Fibroblast of the aortic adventitia (primary cell): ENCODE measurements at regions not wholly inside any gene's neighbourhood (a gene's known extent, or its start where the extent isn't known, plus 50 kb on each side); places are given as distances from the start of the nearest gene placed in this dataset.
A peak's percentile ranks its signal among the peaks of the same experiment; 100 is the strongest.

Experiments
- DNase-seq: peaks from one replicate; pipeline ENCODE4 v3.0.0-alpha.2; 2010; ENCODE audit warnings: low read depth
- H3K4me3 ChIP-seq: 2 replicates; pipeline ENCODE4 v1.5.1; 2011; ENCODE audit warnings: low read depth, mild to moderate bottlenecking, control low read depth, low read length, moderate library complexity
- CTCF ChIP-seq: IDR thresholded peaks from 2 replicates; pipeline ENCODE4 v1.5.1; 2011; ENCODE audit warnings: mild to moderate bottlenecking, low read length, control low read depth, inconsistent platforms; ENCODE audit not compliant: insufficient read depth

DNA sequence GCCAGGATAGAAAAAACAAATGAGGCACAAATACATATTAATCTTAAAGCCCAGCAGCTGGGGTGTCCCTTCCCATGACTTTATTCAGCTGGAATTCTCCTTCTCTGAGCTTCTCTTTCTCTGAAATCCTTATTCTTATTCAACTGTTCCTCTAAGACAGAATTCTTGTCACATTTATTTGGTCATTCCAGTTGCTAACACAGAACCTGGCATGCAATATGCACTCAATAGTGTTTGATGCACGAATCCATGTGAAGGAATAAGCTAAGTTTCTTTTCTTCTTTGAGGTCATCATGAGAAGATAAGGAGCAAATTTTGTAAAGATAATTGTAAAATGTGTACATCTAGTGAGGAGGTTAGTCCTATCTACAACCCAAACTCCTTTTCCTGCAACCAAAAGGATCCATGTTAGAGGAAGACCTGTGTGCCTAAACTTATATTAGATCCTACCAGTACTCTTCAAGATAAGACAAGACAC lies 154.2 kb upstream of the KCNMB2 start:
- no peak overlapping the region for H3K4me3 ChIP-seq
- TF ChIP-seq CTCF: no peak
- peak; percentile 83 for DNase-seq

- no peak for TF ChIP-seq CTCF
- DNase-seq: peak; percentile 99
- no peak overlapping the region for H3K4me3 ChIP-seq
Measured at GRCh38 chr3:178382449-178383061, 153.7 kb upstream of the KCNMB2 start.

DNA sequence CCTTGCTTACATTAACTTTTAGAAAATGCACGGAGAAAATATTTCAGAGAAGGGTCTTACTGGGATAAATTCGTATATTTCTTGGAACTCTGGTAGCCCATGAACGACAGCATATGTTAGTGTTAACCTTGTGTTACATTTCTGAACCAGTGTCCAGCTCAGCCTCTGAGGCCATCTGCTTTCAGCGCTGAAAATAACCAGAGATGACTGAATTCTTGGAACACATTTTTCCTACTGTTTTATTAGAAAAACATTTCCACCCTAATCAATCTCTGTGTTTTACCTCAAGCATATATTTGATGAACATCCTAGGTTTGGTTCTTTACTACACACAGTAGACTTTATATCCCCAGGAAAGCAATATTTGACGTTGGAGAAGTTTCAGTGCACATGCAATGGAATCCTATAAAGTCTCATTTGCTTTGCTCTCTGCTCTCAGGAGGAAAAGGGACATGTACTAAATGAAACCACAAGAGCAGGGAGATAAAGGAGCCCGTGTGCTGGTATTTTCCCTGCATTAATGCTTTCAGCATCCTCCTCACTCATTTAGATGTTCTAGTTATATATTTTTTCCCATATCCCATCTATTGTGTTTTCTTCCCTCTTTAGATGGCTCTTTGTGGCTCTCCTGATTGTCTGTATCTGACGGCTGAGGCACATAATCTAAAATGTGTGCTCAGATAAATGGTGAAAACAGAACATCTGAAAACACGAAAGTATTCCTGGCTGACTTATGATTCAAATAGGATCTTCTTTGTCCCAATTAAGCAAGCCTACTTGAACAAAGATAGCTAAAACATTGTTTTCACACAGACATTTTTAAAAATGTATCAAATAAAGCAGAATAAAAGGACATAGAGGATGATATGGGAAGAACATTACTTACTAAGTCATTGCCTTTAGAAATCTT lies 151.7 kb upstream of the KCNMB2 start:
- no peak overlapping the region for H3K4me3 ChIP-seq
- DNase-seq: peak; percentile 49
- no peak for TF ChIP-seq CTCF

- peak; percentile 82 for TF ChIP-seq CTCF
- peak; percentile 72 for DNase-seq
- no peak overlapping the region for H3K4me3 ChIP-seq
Measured at GRCh38 chr3:178385280-178385952, 150.8 kb upstream of the KCNMB2 start.

DNA sequence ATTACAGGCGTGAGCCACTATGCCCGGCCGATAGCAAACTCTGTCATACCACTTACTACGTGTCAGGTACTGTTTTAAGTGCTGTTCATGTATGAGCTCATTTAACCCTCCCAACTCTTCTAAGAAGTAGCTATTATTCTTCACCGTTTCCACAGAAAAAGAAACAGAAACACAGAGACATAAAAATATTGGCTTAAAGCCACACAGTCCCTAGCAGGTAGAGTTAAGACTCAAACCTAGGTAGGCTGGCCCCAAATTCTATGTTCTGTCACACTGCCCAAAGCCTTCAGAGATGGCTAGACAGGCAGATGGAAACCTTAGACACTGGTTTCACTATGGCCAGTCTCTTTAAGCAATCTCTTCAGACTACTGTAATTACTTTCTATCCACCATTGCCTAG lies 149.8 kb upstream of the KCNMB2 start:
- DNase-seq: no peak
- no peak overlapping the region for H3K4me3 ChIP-seq
- no peak for TF ChIP-seq CTCF

GRCh38 chr3:178386880-178387279 lies 149.4 kb upstream of the KCNMB2 start:
- DNase-seq: no peak
- H3K4me3 ChIP-seq: no peak overlapping the region
- TF ChIP-seq CTCF: no peak
